Endothelial cell of umbilical vein (primary cell): ENCODE measurements at regions not wholly inside any gene's neighbourhood (a gene's known extent, or its start where the extent isn't known, plus 50 kb on each side); places are given as distances from the start of the nearest gene placed in this dataset.

Experiments
- BruUV-seq: library from RNA; stranded (reverse); fragments of 400-500 nt; replicated peaks from 2 replicates; lab custom pipeline; 2021; lab: Mats Ljungman, UMichigan
- CTCF ChIA-PET: fragments of 300-600, 350-600 bp; sonication (Branson Sonifier 250); formaldehyde crosslinking; loops from one replicate; lab custom pipeline; 2021; ENCODE audit warnings: antibody characterized with exemption, inconsistent platforms; lab: Charles Lee
- POLR2A ChIA-PET: fragments of 300-600, 350-600 bp; sonication (Branson Sonifier 250); formaldehyde crosslinking; loops from one replicate; lab custom pipeline; 2021; ENCODE audit warnings: antibody characterized with exemption, inconsistent platforms; lab: Charles Lee
- DNase-seq: peaks from one replicate; pipeline ENCODE4 v3.0.0-alpha.2; 2011; ENCODE audit warnings: low read depth, low spot score
- FAIRE-seq: peaks from 2 replicates; lab custom pipeline; 2011; peaks lifted over from hg19 to GRCh38; lab: Jason Lieb, UNC
- H2AFZ ChIP-seq: 2 replicates; pipeline ENCODE4 v1.6.0; 2012; ENCODE audit warnings: low read depth, low read length, control low read depth, inconsistent platforms
- H3K27ac ChIP-seq: 2 replicates; pipeline ENCODE4 v1.5.1; 2011; ENCODE audit warnings: low read depth, mild to moderate bottlenecking, control low read depth, low read length, moderate library complexity; ENCODE audit not compliant: insufficient read depth
- H3K27me3 ChIP-seq, 2 experiments: 2 replicates each; pipeline versions ENCODE4 v1.6.0 to v1.6.1; 2011; ENCODE audit warnings: low read length in 2 of 2, mixed read lengths in 1 of 2; ENCODE audit not compliant: control insufficient read depth in 2 of 2, insufficient read depth in 2 of 2
- H3K36me3 ChIP-seq, 2 experiments: 2 replicates in 1 of 2; 3 replicates in 1 of 2; pipeline ENCODE4 v1.5.1; 2011; ENCODE audit warnings: low read length in 2 of 2, mild to moderate bottlenecking in 1 of 2, moderate library complexity in 1 of 2; ENCODE audit not compliant: control insufficient read depth in 2 of 2, insufficient read depth in 2 of 2; ENCODE audit errors: extremely low read depth in 1 of 2
- H3K4me1 ChIP-seq: 3 replicates; pipeline ENCODE4 v1.5.1; 2011; ENCODE audit warnings: mild to moderate bottlenecking, low read length; ENCODE audit not compliant: control insufficient read depth, insufficient read depth; ENCODE audit errors: extremely low read depth
- H3K4me2 ChIP-seq: 2 replicates; pipeline ENCODE4 v1.6.1; 2011; ENCODE audit warnings: low read length, control low read depth, mixed read lengths; ENCODE audit not compliant: insufficient read depth
- H3K4me3 ChIP-seq, 3 experiments: fragments of 200-600 bp in 1 of 3; sonication (generic), shearing (Covaris generic) in 1 of 3; replicated peaks in 1 of 3; 2 replicates each; pipeline ENCODE4 v1.5.1; 2011 to 2016; ENCODE audit warnings: control low read depth in 3 of 3, low read length in 3 of 3, mild to moderate bottlenecking in 2 of 3, inconsistent platforms in 1 of 3, low read depth in 1 of 3, moderate library complexity in 1 of 3; ENCODE audit not compliant: insufficient read depth in 1 of 3
- H3K79me2 ChIP-seq: 2 replicates; pipeline ENCODE4 v1.6.0; 2012; ENCODE audit warnings: low read length, inconsistent platforms; ENCODE audit not compliant: control insufficient read depth, insufficient read depth
- H3K9ac ChIP-seq: replicated peaks from 2 replicates; pipeline ENCODE3; 2011; ENCODE audit warnings: low read length, control low read depth; ENCODE audit not compliant: insufficient read depth; ENCODE audit errors: extremely low read depth
- H3K9me1 ChIP-seq: replicated peaks from 3 replicates; pipeline ENCODE4 v1.6.0; 2011; ENCODE audit warnings: mild to moderate bottlenecking, low read length; ENCODE audit not compliant: control insufficient read depth, insufficient read depth; ENCODE audit errors: extremely low read depth
- H3K9me3 ChIP-seq: replicated peaks from 2 replicates; pipeline ENCODE4 v1.5.1; 2012; ENCODE audit warnings: low read length, inconsistent platforms; ENCODE audit not compliant: control insufficient read depth, insufficient read depth
- H4K20me1 ChIP-seq: replicated peaks from 2 replicates; pipeline ENCODE3; 2011; ENCODE audit warnings: mild to moderate bottlenecking, low read length; ENCODE audit not compliant: control insufficient read depth, insufficient read depth; ENCODE audit errors: extremely low read depth
- CTCF ChIP-seq, 2 donors: IDR thresholded peaks; 1 replicate in 1 of 2; 2 replicates in 1 of 2; pipeline ENCODE4 v1.5.1; 2011; ENCODE audit warnings: low read length in 2 of 2, mild to moderate bottlenecking in 2 of 2, moderate library complexity in 2 of 2, control low read depth in 1 of 2, inconsistent platforms in 1 of 2, low read depth in 1 of 2; ENCODE audit not compliant: insufficient read depth in 1 of 2; ENCODE audit errors: extremely low read depth in 1 of 2
- EZH2 ChIP-seq: IDR thresholded peaks from 2 replicates; pipeline ENCODE4 v1.6.1; 2012; ENCODE audit warnings: borderline replicate concordance, low read depth, mild to moderate bottlenecking, moderate library complexity, low read length, inconsistent platforms; ENCODE audit not compliant: severe bottlenecking
- FOS ChIP-seq: IDR thresholded peaks from 2 replicates; pipeline ENCODE4 v1.6.1; 2011; ENCODE audit warnings: mild to moderate bottlenecking, low read length, moderate library complexity, borderline replicate concordance; ENCODE audit not compliant: insufficient read depth
- GATA2 ChIP-seq: IDR thresholded peaks from 2 replicates; pipeline ENCODE4 v1.7.0; 2011; ENCODE audit warnings: low read depth, mild to moderate bottlenecking, moderate library complexity, mixed read lengths, low read length; ENCODE audit not compliant: insufficient read length, insufficient read depth
- JUN ChIP-seq: IDR thresholded peaks from 2 replicates; pipeline ENCODE4 v1.6.1; 2011; ENCODE audit warnings: borderline replicate concordance, low read depth; ENCODE audit not compliant: insufficient read length, insufficient read depth
- MYC ChIP-seq: IDR thresholded peaks from one replicate; pipeline ENCODE4 v1.6.1; 2011; ENCODE audit warnings: mild to moderate bottlenecking, low read depth, low read length
- POLR2A ChIP-seq: IDR thresholded peaks from 2 replicates; pipeline ENCODE4 v1.6.1; 2012; ENCODE audit warnings: low read depth, mild to moderate bottlenecking, control low read depth, low read length
- POLR2AphosphoS5 ChIP-seq: IDR thresholded peaks from 2 replicates; pipeline ENCODE4 v1.6.1; 2012; ENCODE audit warnings: low read depth, mild to moderate bottlenecking, control low read depth, low read length, moderate library complexity; ENCODE audit not compliant: insufficient read depth
- dilution Hi-C: fragments of 300-500 bp; cut with MboI; formaldehyde crosslinking; loops from one replicate; pipeline ENCODE4 v1.15.0; 2019; ENCODE audit warnings: low sequenced_read_pairs; ENCODE audit not compliant: extremely low pct_ligation_motif_present
- intact Hi-C: fragments of 100-400 bp; cut with micrococcal nuclease; formaldehyde crosslinking; loops from one replicate; pipeline ENCODE4 v1.10.0; 2022
- TF ChIP-seq, protein P1 (sequence below): IDR thresholded peaks from 2 replicates; pipeline ENCODE4 v1.6.1; 2011; ENCODE audit not compliant: insufficient read depth, insufficient read length

- no peak for DNase-seq
- BruUV-seq, result no TSS peak
Observed at GRCh38 chr9:82524407-82524806, 535.8 kb downstream of the SPATA31D1 start.

More at GRCh38 chr9:82524407-82524806, 535.8 kb downstream of the SPATA31D1 start:
- Histone ChIP-seq H3K4me3 (no peak overlapping the region), H3K27me3 (no peaks in the 10 kb centered on the region), H2AFZ (no peak overlapping the region), H3K4me1 (no peaks in the 10 kb centered on the region), H3K79me2 (no peaks in the 10 kb centered on the region), H3K9me1 (no peaks in the 10 kb centered on the region), H4K20me1 (no peaks in the 10 kb centered on the region), H3K36me3 (no peaks in the 10 kb centered on the region), H3K9ac (no peak overlapping the region), H3K4me2 (no peak overlapping the region), H3K9me3 (no peaks in the 10 kb centered on the region), H3K27ac (no peak overlapping the region)
- FAIRE-seq, result no peak
- TF ChIP-seq, protein P1, sequence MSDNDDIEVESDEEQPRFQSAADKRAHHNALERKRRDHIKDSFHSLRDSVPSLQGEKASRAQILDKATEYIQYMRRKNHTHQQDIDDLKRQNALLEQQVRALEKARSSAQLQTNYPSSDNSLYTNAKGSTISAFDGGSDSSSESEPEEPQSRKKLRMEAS, result no peak
- TF ChIP-seq CTCF (IDR thresholded peaks at IDR 0.05; ENCODE audit: extremely low read depth in 1 of 2, insufficient read depth in 1 of 2, low read depth in 1 of 2, low read length in 2 of 2) (no peak), GATA2 (no peak), EZH2 (no peak), JUN (no peak), MYC (no peak), POLR2AphosphoS5 (no peak), FOS (no peak), POLR2A (no peak)
- ChIA-PET CTCF (no interaction called here), POLR2A (no interaction called here)
- dilution Hi-C loops (no loop called here), intact Hi-C loops (no loop called here)
